ENCODE measurements at regions not wholly inside any gene's neighbourhood (a gene's known extent, or its start where the extent isn't known, plus 50 kb on each side); places are given as distances from the start of the nearest gene placed in this dataset.

DNA sequence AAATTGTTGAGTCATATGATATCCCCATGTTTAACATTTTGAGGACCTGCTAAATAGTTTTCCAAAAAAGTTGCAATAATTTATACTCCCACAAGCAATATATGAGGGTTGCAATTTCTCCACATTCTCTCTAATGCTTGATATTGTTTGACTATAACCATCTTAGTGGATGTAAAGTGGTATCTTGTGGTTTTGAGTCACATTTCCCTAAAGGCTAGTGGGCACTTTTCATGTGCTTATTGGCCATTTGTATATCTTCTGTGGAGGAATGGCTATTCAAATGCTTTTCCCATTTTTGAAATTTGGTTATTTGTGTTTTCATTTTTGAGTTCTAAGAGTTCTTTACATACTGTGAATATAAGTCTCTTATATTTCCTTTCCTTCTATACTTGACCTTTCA lies 82.7 kb downstream of the SCG2 start:
- H3K4me3 ChIP-seq (ENCODE audit: low read depth, low read length): no peak overlapping the region
- TF ChIP-seq, protein P1, sequence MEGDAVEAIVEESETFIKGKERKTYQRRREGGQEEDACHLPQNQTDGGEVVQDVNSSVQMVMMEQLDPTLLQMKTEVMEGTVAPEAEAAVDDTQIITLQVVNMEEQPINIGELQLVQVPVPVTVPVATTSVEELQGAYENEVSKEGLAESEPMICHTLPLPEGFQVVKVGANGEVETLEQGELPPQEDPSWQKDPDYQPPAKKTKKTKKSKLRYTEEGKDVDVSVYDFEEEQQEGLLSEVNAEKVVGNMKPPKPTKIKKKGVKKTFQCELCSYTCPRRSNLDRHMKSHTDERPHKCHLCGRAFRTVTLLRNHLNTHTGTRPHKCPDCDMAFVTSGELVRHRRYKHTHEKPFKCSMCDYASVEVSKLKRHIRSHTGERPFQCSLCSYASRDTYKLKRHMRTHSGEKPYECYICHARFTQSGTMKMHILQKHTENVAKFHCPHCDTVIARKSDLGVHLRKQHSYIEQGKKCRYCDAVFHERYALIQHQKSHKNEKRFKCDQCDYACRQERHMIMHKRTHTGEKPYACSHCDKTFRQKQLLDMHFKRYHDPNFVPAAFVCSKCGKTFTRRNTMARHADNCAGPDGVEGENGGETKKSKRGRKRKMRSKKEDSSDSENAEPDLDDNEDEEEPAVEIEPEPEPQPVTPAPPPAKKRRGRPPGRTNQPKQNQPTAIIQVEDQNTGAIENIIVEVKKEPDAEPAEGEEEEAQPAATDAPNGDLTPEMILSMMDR (IDR thresholded peaks at IDR 0.05; ENCODE audit: borderline replicate concordance, insufficient read depth, low read depth, low read length): no peak

DNA sequence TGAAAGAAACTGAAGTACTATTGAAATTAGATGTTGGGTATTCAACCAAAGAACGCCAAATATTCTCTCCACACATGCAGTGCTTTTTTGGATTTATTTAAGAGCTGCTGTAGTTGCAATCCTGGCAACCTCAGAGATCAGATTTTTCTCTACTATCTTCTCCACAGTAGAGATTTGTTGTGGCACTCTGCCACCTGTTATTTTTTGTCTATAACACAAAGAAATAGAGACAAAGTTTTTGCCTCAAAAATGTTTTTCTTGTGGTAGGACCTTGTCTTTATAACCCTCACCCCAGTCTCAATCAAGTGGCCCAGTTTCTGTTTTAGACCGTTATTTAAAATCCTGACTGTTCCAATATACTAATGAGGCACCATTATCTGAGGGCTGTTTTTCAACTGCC lies 79.4 kb downstream of the SCG2 start:
- H3K4me3 ChIP-seq (ENCODE audit: low read depth, low read length): no peak overlapping the region
- TF ChIP-seq, protein P1 (IDR thresholded peaks at IDR 0.05; ENCODE audit: borderline replicate concordance, insufficient read depth, low read depth, low read length): no peak

DNA sequence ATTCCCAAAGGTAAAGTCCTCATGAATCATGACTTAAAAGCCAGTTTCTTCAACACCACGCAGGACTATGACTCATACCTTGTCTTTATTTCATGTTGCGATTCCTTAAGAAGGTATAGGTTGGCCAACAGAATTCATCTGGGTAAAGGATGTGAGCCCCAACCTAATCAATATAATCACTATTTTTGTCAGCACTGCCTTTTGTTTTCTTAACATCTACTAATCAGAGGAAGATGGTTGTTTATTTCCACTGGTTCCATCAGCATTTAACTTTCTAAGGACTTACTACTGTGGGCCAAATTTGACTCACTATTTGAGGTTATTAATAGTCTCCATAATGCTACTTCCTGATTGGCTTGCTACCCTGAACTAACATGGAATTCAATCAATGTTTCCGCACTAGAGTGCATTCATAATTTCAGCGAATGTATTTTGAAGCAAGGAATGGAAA lies 78.6 kb downstream of the SCG2 start:
- TF ChIP-seq, protein P1 (IDR thresholded peaks at IDR 0.05; ENCODE audit: borderline replicate concordance, insufficient read depth, low read depth, low read length): no peak

DNA sequence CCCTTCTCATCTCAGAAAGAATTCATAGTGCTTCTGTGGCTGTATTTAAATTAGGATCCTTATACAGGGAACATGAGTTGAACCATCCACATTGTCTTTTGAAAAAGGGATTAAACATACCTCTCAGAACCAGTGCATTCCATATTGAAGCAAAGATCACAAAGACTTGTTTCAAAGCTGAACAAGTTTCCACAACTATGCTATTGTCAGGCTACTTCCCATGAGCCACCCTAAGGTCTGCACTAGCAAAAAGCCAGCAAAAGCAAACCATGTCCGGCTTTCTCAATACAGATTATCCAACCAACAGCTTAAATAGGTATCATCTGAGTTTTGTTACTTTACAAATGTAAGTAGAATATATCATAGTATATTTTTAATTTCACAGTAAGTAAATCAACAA lies 78.1 kb downstream of the SCG2 start:
- TF ChIP-seq, protein P1 (IDR thresholded peaks at IDR 0.05; ENCODE audit: borderline replicate concordance, insufficient read depth, low read depth, low read length): no peak
- H3K4me3 ChIP-seq (ENCODE audit: low read depth, low read length): no peak overlapping the region

More for the DNA sequence above, 78.6 kb downstream of the SCG2 start:
- no peak overlapping the region for H3K4me3 ChIP-seq (ENCODE audit: low read depth, low read length)

DNA sequence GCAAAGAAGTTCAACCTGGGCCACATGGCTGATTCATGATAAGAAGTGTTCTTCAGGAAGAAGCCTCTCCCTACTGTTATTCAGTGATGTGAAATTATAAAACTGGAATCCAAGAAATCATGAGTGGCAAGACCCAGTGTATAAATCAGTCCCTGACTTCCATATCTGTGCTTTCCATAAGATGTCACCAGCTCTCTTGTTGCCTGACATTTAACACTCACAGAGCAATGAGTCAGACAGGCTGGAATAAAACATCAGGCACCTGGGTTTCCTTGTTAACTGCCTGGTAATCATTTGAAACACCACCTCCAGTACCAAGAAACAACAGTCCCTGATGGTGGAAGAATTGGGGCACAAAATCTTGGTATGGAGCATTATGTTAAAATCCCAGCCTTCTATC lies 76.1 kb downstream of the SCG2 start:
- H3K4me3 ChIP-seq (ENCODE audit: low read depth, low read length): no peak overlapping the region
- TF ChIP-seq, protein P1 (IDR thresholded peaks at IDR 0.05; ENCODE audit: borderline replicate concordance, insufficient read depth, low read depth, low read length): no peak

DNA sequence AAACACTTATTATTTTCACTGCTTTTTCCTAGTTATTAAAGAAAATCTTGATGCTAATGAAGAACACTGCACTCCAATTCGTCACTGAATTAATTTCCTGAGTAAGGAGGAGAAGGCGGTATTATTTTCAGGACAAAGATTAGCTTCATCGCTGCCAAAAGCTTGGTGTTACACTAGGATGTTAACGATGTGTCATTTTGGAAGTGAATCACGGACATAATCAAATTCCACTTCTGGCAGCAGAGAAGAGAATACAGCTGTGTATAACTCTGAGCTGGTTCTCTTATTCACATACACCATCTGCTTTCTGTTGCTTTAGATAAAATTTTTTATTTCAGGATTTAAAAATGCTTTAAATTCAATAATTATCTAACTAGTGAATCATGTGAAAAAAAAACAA lies 74.1 kb downstream of the SCG2 start:
- H3K4me3 ChIP-seq (ENCODE audit: low read depth, low read length): no peak overlapping the region
- TF ChIP-seq, protein P1 (IDR thresholded peaks at IDR 0.05; ENCODE audit: borderline replicate concordance, insufficient read depth, low read depth, low read length): no peak

DNA sequence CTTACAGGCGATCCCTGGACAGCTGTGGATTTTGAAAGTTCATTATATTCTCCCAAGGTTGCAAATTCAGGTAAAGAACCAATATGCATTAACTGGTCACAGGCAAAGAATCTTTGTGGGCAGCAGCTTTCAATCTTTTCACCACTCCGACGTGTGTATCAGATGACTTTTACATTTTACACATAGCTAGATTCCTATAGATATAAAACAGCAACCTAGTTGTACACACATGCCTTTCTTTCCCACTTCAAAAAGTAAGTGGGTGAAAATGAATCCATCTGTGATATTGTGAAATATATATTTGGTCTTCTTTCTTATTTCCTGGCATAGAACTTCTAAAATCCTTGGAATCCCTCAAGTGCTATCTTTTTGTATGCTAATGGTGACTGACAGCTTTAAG lies 72.5 kb downstream of the SCG2 start:
- no peak overlapping the region for H3K4me3 ChIP-seq (ENCODE audit: low read depth, low read length)
- TF ChIP-seq, protein P1 (IDR thresholded peaks at IDR 0.05; ENCODE audit: borderline replicate concordance, insufficient read depth, low read depth, low read length): no peak
